Stimulated activated CD4-positive, alpha-beta T cell treated with anti-CD3 and anti-CD28 coated beads, Interleukin-1b, Interleukin-23, amount 100 ng/mL, for 1 hour (primary cell): ENCODE measurements at regions not wholly inside any gene's neighbourhood (a gene's known extent, or its start where the extent isn't known, plus 50 kb on each side); places are given as distances from the start of the nearest gene placed in this dataset.

Experiments used
- DNase-seq, 2 donors: peaks; one replicate each; pipeline ENCODE4 v3.0.0-alpha.2; 2020; ENCODE audit warnings: low read depth in 2 of 2

DNA sequence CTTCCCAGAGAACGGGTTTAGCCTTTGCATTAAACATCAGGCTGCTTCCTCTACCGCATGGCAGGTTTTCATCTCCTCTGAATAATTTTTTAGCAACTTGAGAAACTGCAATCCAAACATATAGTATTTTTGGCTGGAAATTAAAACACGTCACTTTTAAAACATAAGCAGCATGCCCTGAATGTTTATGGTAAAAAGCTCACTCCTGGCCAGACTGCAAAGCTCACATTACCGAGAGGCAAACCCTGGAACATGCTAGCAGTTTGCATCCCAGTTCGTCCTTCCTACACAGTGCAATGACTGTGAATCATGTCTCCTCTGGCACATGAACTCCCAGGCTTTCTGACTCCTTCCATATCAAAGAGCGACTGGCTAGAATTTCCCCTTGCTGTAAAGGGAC, 312.3 kb downstream of the RRAGC start:
- no peak for DNase-seq

DNA sequence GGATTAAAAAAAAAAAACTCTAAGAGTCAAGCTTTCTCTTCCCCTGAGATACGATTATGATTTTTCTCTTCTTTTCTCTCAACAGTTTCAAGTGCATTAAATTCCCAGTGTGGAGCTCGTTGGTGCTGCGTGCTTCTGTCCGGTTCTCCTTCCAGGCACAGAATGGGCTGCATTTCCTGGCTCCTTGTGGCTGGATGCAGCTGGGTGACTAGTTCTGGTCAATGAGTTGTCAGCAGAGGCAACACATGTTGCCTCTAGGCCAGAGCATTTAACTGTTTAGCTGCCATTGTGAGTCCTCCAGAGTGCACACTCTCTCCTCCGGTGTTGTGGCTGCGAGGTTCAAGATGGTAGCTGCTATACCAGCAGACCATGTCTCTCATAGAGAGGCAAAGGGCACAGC, 312.9 kb downstream of the RRAGC start:
- no peak for DNase-seq

DNA sequence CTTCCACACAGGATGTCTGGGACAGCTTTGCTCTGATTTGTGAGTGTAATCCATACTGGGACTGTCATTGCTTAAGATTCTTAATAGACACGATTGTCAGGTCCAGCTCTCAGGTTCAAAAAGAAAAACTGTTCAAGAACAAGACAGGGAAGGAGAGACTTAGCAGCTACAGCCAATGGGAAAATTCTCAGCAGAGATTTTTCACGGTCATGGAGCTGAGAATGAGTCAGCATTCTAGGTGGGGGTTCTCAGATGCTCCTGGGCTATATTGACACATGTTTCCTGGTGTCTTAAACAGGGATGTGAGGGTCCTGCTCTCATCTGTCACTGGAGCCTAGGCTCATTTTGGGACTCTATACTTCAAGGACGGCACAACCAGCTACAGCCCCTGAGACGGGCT, 318.3 kb downstream of the RRAGC start:
- DNase-seq: no peak

DNA sequence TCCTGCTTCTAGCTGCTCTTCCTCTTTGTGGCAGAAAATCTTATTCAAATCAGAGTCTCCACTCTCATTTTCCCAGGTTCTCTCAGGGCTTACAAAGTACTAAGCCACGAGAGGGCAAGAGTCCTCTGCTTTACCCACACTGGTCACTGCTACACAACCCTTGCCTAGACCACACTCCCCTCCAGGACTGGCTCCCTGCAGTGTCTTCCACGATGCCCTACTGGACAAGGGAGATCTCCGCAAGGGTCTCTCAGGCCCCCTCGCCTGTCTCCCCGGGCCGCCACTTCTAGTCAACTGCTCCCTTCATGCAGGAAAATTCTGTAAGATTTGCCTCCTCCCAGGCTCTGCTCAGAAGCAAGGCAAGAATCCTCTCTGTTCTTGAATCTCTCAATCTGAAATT, 319.6 kb downstream of the RRAGC start:
- no peak for DNase-seq

DNA sequence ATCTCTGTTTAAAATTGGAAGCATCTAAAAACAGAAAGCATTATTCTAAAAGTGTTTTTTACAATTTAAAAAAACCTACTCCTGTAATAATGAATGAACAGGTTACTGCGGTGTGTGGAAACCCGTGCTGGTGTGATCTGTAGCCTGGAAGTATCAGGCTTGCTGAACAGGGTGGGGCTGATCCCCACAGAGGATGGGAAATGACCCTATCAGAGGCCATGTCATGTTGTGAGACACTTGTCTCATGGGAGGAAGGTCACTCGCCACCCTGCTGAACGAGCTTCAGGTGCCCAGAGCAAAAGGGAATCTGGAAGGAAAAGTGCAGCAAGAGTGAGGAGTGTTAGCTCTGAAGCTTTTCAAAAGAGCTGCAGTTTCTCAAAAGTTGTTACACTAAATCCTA, 320.7 kb downstream of the RRAGC start:
- no peak for DNase-seq

DNA sequence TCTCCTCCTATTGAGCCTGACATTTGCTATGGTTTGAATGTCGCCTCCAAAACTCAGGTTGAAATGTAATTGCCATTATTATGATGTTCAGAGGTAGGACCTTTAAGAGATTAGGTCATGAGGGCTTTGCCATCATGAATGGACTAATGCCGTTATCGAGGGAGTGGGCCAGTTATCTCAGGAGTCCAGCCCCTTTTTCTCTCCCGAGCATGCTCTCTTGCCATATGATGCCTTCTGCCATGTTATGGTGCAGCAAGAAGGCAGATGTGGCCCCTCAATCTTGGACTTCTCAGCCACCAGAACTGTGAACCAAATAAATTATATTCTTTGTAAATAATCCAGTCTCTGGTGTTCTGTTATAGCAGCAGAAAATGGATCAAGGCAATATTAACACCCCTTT, 323.5 kb downstream of the RRAGC start:
- no peak for DNase-seq

DNA sequence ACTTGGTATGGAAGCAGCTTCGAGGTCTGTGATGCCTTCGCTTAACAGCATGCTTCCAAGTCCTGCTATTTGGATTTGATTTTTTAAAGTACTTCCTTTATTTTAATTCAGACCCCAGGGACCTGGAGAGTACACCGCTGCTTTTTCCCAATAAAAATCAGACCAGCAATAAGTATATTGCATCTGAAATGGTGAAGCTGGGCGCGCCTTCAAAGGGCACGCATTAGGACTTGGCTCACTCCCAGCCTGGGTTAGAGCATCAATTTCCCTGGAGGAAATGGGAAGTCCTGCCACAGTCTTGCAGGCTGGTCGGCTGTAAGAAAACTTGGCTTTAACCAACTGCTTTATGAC, 325.1 kb downstream of the RRAGC start:
- DNase-seq: no peak

DNA sequence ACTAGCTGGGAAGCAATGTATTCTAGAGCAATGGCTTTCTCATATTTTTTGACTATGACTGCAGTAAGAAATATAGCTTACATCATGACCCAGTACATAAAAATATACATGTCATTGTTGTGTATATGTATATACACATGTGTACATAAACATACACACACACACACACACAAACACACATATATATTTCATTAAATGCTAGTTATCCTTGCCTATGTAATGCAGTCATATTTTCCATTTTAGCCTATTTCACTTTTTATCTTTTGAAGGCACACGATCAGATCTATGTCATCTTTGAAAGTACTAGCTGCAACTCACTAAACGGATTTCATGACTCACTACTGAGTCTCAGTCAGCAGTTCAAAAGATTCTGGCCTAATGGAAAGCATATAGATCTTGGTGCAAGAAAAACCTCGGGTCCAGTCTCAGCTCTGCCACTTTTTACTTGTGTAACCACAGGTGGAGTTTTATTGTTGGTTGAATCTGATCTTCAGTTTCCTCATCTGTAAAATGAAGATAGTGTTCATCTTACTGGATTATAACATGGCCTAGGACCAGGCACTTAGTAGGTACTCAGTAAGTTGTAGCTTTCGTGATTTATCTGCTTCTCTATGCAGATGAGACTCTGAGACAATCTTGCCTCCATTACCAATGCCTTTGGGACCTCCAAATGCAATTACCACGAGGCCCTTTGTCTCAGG, 325.6 kb downstream of the RRAGC start:
- no peak for DNase-seq

DNA sequence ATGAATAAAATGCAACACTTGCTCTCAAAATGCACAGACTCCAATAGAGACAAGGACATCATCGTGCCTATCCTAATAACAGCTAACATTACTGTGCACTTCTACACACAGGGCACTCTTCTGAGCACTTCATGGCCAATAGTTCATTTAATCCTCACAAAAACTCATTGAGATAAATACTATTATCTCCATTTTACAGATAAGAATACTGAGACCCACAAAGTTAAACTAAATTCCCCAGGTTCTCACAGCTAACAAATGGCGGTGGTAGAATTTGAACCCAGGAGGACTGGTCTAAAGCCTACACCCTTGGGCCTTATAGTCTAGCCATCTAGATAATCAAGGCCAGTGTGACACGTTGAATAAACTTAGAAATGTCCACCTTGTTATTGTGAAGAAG, 328.6 kb downstream of the RRAGC start:
- DNase-seq: no peak

DNA sequence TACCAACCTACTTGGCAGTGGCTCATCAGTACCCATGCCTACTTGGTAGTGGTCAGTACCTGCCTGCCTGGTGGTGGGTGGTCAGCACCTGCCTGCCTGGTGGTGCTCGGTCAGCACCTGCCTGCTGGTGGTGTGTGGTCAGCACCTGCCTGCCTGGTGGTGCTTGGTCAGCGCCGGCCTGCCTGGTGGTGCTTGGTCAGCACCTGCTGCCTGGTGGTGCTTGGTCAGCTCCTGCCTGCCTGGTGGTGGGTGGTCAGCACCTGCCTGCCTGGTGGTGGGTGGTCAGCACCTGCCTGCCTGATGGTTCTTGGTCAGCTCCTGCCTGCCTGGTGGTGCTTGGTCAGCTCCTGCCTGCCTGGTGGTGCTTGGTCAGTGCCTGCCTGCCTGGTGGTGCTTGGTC, 329.6 kb downstream of the RRAGC start:
- DNase-seq: no peak

DNA sequence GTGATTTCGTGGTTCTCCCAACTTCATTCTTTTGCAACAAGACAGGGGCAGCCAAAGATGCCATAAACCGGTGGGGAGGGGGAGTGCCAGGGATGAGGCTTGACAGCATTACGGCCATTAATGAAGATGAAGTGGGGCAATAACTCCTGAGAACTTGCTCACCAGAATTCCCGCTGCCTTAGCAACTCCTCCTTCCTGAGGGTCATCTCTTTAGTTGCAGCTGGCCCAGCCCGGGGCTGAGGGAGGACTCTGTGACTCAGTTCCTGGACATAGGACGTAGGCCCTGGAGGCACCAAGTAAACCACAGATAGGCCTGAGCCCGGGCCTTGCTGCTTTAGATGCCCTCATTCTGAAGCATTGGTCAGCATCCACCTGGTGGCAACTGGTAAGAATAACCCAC, 330.2 kb downstream of the RRAGC start:
- no peak for DNase-seq

DNA sequence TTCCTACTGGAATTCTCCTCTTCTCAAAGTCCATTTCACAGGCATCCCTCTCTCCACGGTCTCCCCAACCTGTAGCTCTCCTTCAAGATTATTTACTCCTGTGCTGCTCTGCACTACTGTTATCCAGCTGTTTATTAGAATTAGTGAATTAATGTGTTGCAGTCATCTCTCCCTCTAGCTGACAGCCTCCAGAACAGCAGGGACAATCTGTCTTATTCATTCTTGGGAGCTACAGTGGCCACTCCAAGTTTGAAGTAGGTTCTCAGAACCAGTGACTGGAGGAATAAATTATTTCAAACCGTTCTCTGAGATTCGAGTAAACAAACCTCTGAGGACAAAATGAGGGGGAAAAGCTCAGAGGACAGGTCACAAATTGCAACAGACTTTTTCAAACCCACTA, 330.9 kb downstream of the RRAGC start:
- DNase-seq: no peak

DNA sequence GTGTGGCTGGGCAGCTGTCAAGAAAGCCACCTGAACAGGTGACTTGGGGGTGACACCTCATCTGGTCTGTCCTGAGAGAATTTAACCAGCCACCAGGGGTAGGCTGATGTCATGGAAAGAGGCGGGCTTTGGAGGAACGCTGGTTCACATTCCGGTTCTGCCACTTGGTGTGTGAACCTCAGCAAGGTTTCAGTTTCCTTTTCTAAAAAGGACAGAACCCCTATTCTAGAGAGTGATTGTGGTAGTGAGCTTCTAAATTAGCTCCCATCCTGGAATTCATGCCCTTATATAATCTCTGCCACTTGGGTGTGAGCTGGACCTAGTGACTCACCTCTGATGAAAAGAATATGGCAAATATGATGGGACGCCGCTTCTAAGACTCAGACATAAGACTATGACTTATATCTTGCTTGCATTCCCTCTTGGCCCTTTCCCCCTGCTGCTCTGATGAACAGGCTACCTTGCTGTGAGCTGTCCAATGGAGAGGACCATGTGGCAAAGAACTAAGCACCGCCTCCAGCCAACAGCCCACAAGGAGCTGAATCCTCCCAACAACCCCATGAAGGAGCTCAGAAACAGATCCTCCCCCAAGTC, 332.1 kb downstream of the RRAGC start:
- DNase-seq: peak in 1 of 2 donors; percentile 10

DNA sequence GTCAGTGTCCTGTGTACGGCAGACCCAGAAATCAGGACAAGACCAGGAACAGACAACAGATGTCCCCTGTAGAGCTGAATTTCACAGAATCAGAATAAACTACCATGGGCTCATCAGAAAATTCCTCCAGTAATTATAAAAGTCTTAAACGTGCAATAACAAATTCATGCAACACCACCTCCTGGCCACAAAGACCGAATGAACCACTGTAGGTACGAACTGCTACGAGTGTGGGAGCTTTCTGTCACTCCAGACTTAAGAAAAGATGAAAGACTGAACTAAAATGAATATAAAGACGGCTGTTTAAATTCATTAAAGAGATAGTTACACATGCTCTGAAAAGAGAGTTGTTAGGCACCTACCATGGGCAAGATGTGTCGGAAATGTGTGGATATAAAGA, 333.5 kb downstream of the RRAGC start:
- DNase-seq: no peak

DNA sequence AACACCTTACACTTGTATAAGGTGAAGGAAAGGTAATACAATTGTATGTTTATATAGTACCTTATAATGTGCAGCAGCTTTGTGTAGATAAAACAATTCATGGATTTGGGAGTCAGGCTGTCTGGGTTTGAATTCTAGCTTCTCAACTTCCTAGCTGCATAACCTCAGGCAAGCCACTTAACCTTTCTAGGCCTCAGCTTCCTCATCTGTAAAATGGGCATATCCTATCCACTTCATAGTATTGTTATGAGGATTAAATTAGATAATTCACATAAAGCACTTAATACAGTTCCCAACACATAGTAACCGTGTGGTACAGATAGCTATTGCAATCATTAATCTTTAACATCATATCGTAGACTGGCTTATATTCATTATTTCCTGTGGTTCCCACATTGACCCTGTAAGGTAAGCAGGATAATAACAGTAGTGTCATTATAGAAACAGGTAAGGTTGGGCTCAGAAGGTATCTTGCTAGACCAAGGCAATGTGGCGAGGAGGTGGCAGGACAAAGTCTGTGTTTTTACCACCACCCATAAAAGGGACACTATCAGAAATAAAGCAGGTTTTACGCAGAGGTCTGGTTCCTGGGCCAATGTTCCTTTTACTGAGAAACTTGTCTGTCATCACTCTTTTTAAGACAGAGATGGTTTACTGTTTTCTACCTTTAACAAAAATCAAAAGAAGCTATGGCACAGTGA, 334.1 kb downstream of the RRAGC start:
- DNase-seq: no peak

DNA sequence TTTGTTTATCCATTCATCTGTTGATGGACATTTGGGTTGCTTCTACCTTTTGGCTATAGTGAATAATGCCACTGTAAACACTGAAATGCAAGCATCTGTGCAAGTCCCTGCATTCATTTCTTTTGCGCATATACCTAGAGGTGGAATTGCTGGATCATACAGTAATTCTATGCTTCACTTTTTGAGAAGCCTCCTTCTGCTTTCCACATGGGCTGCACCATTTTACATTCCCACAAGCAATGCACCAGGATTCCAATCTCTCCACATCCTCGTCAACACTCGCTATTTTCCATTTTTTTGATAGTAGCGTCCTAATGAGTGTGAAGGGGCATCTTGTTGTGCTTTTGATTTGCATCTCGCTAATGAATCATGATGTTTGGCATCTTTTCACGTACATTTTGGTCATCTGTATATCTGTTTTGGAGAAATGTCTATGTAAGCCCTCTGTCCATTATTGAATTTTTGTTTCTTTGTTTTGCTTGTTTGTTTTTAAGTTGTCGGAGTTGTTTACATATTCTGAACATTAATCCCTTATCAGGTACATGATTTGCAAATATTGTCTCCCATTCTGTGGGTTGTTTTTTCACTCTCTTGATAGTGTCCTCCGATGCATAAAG, 335.4 kb downstream of the RRAGC start:
- DNase-seq: no peak

DNA sequence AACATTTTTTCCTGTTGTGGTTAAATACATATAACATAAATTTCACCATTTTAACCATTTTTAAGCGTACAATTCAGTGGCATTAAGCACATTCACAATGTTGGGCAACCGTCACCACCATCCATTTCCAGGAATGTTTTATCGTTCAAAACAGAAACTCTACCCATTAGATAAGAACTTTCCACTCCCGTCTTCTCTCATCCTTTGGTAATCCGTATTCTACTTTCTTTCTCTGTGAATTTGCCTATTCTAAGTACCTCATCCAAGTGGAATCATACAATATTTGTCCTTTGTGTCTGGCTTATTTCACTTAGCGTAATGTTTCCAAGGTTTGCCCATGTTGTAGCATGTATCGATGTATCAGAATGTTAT, 336.0 kb downstream of the RRAGC start:
- DNase-seq: no peak

DNA sequence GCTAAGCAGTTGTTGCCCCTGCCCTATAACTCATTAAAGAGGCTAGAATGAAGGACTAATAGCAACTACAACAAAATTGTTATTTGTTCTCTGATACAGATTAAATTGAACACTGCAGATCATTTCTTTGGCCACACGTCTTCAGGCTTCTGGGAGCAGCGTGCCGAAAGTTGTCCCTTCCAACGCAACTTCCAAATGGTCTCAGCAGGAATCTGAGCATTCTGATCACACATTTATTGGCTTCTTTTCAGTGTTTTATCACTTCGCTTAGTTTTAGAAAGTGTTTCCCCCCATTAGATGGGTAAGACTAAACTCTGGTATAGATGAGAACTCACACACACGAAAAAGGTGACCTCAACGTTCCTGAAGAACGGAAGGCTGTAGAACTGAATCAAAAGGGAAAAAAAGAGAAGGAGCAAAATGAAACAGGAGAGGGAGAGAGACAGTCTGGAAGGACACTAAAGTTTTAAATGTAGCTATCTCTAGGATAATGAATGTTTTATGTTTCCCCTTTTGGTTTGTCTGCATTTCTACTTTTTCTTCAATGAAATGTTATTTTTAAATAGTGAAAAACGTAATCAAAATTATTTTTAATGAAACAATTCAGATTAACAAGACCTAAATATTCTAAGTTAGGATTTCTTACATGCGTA, 336.5 kb downstream of the RRAGC start:
- no peak for DNase-seq

DNA sequence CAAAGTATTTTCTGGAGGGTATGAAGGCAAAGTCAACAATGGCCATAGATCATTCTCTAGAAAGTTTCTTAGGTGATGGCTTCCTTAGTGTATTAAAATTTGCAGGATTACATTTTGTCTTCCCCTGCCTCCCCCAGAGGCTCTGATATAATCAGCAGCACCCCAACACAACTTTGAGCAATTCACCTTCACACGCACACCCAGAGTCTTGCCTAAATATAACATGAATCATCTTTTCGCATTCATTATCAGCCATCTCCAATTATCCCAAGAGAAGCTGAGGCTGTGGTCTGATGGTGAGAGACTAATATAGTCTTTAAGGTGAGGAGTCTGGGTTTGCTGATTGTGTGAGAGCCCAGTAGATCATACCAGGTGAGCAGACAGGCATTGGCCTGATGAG, 343.0 kb downstream of the RRAGC start:
- DNase-seq: no peak

DNA sequence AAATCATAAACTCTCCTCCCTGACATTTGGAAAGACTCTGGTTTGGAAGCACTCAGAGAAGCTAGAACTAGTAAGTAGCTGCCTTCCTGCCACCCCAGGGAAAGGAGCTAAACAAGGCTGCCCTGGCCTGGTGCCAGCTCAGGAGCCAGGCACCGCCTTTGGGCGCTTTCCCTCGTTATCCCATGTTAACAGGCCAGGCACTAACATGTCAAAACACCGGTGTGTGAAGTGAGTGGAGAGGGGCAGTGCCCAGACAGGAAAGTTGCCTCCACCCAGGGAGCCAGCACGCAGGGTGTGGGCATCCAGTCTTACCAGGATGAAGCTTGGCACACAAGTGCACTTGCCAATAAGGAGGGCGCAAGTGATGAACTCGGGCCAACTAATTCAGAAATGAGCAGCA, 346.8 kb downstream of the RRAGC start:
- DNase-seq: no peak

DNA sequence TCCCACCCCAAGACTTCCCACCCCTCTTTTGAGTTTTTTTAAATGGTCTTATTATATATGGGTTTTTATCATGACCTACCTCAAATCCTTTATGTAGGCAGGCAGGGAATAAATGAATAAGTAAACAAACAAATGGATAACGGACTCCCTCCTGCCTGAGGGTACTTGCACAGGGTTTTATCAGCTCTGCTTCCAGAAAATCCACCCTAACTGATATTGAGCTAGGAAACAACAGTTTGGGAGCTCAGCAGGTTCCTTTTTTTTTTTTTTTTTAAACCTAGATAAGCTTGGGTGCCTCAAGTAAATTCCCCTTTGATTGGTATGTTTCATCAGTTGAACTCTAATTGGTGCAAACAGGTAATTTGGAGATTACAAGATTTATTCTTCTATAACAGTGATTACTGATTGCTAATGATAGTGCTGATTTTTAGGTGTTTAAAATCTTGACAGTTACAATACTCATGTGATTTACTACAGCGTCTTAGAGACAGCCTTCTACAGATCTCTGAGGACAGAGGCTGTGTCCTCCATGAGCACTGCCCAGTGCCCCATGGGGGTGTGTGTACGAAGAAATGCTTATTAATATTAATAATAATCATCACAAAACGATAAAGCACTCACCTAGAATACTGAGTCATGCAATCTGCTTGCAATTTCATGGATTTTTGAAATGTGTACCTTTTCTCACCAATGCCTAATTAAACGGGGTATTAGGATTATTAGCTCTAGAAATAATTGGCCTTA, 347.4 kb downstream of the RRAGC start:
- DNase-seq: no peak

DNA sequence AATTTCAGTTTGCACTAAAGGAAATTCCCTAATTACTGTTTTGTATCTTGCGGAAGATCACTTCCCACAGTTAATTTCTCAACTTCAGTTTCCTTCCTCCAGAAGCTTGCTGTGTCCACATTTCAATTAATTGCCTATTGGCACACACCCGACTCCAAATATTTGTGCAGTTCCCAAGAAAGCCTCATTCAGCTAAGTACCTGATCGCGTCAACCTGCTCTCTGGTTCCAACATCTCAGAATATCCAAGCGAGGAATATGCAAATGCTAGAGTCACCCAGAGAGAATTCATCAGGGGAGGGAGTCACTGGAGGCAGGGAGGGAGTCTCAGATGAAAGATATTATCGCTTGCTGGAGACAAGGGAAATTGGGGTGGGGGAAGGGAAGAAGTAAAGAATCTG, 351.3 kb downstream of the RRAGC start:
- no peak for DNase-seq
